ENCODE measurements at regions not wholly inside any gene's neighbourhood (a gene's known extent, or its start where the extent isn't known, plus 50 kb on each side); places are given as distances from the start of the nearest gene placed in this dataset.

DNA sequence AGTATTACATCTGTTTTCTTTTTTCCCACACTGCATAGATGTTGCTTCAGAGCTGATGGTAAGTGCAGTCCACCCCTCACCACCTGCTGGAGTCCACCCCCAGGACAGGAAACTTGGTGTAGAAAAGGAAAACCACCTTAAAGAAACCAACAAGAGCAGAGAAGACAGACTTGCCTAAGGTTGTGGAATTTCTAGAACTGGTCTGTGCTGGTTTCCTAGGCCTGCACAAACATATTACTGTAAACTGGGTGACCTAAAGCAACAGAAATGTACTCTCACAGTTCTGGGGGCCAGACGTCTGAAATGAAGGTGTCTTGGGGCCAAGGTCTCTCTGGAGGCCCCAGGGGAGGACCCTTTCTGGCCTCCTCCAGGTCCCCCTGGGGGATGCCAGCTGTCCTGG, 293.4 kb upstream of the IRX1 start:
- TF ChIP-seq EZH2phosphoT487 (IDR thresholded peaks at IDR 0.05; ENCODE audit: borderline replicate concordance, low read length), result no peak
- no peak for TF ChIP-seq EZH2 (IDR thresholded peaks at IDR 0.05; ENCODE audit: low read length, unreplicated experiment)
- TF ChIP-seq, protein P1, sequence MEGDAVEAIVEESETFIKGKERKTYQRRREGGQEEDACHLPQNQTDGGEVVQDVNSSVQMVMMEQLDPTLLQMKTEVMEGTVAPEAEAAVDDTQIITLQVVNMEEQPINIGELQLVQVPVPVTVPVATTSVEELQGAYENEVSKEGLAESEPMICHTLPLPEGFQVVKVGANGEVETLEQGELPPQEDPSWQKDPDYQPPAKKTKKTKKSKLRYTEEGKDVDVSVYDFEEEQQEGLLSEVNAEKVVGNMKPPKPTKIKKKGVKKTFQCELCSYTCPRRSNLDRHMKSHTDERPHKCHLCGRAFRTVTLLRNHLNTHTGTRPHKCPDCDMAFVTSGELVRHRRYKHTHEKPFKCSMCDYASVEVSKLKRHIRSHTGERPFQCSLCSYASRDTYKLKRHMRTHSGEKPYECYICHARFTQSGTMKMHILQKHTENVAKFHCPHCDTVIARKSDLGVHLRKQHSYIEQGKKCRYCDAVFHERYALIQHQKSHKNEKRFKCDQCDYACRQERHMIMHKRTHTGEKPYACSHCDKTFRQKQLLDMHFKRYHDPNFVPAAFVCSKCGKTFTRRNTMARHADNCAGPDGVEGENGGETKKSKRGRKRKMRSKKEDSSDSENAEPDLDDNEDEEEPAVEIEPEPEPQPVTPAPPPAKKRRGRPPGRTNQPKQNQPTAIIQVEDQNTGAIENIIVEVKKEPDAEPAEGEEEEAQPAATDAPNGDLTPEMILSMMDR (conservative IDR thresholded peaks at IDR 0.05; ENCODE audit: low read depth, low read length), result no peak
- Histone ChIP-seq H3F3A (ENCODE audit: low read length, unreplicated experiment) (no peaks in the 10 kb centered on the region), H3K4me3 (ENCODE audit: low read length) (no peak overlapping the region), H3K27ac (ENCODE audit: low read length) (no peak overlapping the region), H3K9me2 (replicated peaks; ENCODE audit: low read length) (no peaks in the 10 kb centered on the region), H3K4me2 (ENCODE audit: low read length) (no peak overlapping the region), H3K9me3 (ENCODE audit: low read length) (peaks cover 4% of the 10 kb centered on the region; the same call in 1 of the 2 replicates), H3K36me3 (ENCODE audit: low read depth, low read length) (no peaks in the 10 kb centered on the region), H2AFZ (ENCODE audit: low read length) (no peak overlapping the region), H3K9ac (ENCODE audit: low read length) (no peak overlapping the region), H3K27me3 (ENCODE audit: low read length) (no peaks in the 10 kb centered on the region), H3K79me2 (ENCODE audit: low read length) (no peaks in the 10 kb centered on the region), H4K20me1 (ENCODE audit: low read length) (no peaks in the 10 kb centered on the region), H3K4me1 (ENCODE audit: insufficient read depth, low read length) (no peaks in the 10 kb centered on the region)
- ATAC-seq, result no peak
- BruUV-seq (replicated peaks), result no TSS peak
- ChIA-PET CTCF (no interaction called here), POLR2A (ENCODE audit: unreplicated experiment) (no interaction called here)
- DNase-seq, result no peak
- intact Hi-C loops (cut with micrococcal nuclease), result no loop called here

DNA sequence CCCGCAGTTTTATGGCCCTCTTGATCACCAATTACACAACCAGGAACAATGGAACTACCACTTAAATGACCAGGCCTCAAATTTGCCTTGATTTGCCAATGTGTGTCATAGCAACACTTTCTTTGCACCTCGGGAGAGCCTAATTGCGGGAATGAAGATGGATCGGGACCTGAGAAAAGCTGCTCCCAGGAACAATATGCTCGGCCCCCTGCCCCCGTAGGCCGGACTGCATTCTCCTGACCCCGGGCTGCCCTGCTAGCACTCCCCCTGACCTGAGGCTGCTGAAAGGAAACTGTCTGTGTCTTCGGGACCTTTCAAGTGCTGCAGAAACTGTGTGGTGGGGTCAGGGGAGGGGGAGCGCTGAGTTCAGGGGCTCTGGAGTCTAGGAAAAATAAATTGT, 294.3 kb upstream of the IRX1 start:
- Histone ChIP-seq H2AFZ (ENCODE audit: low read length) (no peak overlapping the region), H3K36me3 (ENCODE audit: low read depth, low read length) (no peaks in the 10 kb centered on the region), H4K20me1 (ENCODE audit: low read length) (no peaks in the 10 kb centered on the region), H3K4me2 (ENCODE audit: low read length) (no peak overlapping the region), H3K27ac (ENCODE audit: low read length) (no peak overlapping the region), H3K9me2 (replicated peaks; ENCODE audit: low read length) (no peaks in the 10 kb centered on the region), H3K27me3 (ENCODE audit: low read length) (no peaks in the 10 kb centered on the region), H3K79me2 (ENCODE audit: low read length) (no peaks in the 10 kb centered on the region), H3K4me3 (ENCODE audit: low read length) (no peak overlapping the region), H3F3A (ENCODE audit: low read length, unreplicated experiment) (no peaks in the 10 kb centered on the region), H3K4me1 (ENCODE audit: insufficient read depth, low read length) (no peaks in the 10 kb centered on the region), H3K9me3 (ENCODE audit: low read length) (peaks cover 4% of the 10 kb centered on the region; the same call in 1 of the 2 replicates), H3K9ac (ENCODE audit: low read length) (no peak overlapping the region)
- no peak for ATAC-seq
- TF ChIP-seq, protein P1 (conservative IDR thresholded peaks at IDR 0.05; ENCODE audit: low read depth, low read length), result no peak
- TF ChIP-seq EZH2 (IDR thresholded peaks at IDR 0.05; ENCODE audit: low read length, unreplicated experiment) (no peak), EZH2phosphoT487 (IDR thresholded peaks at IDR 0.05; ENCODE audit: borderline replicate concordance, low read length) (no peak)
- DNase-seq, result no peak
- POLR2A ChIA-PET (ENCODE audit: unreplicated experiment), result no interaction called here
- BruUV-seq (replicated peaks), result no TSS peak
- CTCF ChIA-PET, result no interaction called here
- intact Hi-C loops (cut with micrococcal nuclease), result no loop called here

DNA sequence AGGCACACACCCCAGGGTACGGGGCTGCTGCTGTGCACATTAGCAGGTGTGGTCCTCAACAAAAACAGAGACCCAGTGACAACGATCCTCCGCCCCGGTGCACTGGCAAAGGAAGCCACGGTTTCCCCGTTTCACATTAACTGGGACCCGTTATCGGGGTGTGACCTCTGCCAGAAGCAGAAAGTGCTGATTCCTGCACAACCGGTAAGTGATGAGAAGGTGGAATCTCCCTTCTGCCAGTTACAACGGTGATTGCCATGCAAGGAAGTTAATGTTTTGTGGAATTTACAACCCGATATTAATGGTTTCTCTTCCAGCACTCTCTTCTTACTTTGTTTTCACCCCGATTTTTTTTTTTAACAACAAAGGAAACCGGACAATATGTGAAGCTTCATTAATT, 294.9 kb upstream of the IRX1 start:
- Histone ChIP-seq H4K20me1 (ENCODE audit: low read length) (no peaks in the 10 kb centered on the region), H3K4me3 (ENCODE audit: low read length) (no peak overlapping the region), H3K79me2 (ENCODE audit: low read length) (no peaks in the 10 kb centered on the region), H2AFZ (ENCODE audit: low read length) (no peak overlapping the region), H3K36me3 (ENCODE audit: low read depth, low read length) (no peaks in the 10 kb centered on the region), H3K27ac (ENCODE audit: low read length) (no peak overlapping the region), H3K4me2 (ENCODE audit: low read length) (no peak overlapping the region), H3F3A (ENCODE audit: low read length, unreplicated experiment) (no peaks in the 10 kb centered on the region), H3K9me3 (ENCODE audit: low read length) (peaks cover 4% of the 10 kb centered on the region; the same call in 1 of the 2 replicates), H3K4me1 (ENCODE audit: insufficient read depth, low read length) (no peaks in the 10 kb centered on the region), H3K9ac (ENCODE audit: low read length) (no peak overlapping the region), H3K27me3 (ENCODE audit: low read length) (no peaks in the 10 kb centered on the region), H3K9me2 (replicated peaks; ENCODE audit: low read length) (no peaks in the 10 kb centered on the region)
- intact Hi-C loops (cut with micrococcal nuclease), result no loop called here
- DNase-seq (no peak), ATAC-seq (no peak)
- ChIA-PET CTCF (no interaction called here), POLR2A (ENCODE audit: unreplicated experiment) (no interaction called here)
- TF ChIP-seq EZH2phosphoT487 (IDR thresholded peaks at IDR 0.05; ENCODE audit: borderline replicate concordance, low read length) (no peak), EZH2 (IDR thresholded peaks at IDR 0.05; ENCODE audit: low read length, unreplicated experiment) (no peak)
- TF ChIP-seq, protein P1 (conservative IDR thresholded peaks at IDR 0.05; ENCODE audit: low read depth, low read length), result no peak
- BruUV-seq (replicated peaks), result no TSS peak
